ENCODE measurements at regions not wholly inside any gene's neighbourhood (a gene's known extent, or its start where the extent isn't known, plus 50 kb on each side); places are given as distances from the start of the nearest gene placed in this dataset.

DNA sequence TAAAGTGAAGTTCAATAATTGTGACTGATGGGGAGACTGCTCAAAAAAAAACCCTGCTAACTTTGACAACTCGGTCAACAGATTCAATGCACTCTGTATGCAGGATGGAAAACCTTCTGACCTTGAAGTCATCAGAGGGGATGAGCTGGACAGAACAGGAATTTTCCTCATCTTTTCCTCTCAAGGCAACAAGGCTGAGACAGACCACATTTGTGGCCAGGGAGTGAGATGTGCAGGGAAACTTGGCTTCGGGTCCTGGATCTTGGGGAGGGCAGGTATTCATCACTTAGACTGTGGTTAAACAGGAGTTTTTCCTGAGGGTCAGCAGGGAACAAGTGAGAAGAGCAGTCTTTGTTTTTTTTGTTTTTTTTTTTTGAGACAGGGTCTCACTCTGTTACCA lies 100.6 kb downstream of the BAMBI start:
- intact Hi-C loops (cut with DNase I; ENCODE audit: low total_unique reads) = no loop called here
- WGBS, 2 donors = 73 to 75% methylated on average over 2 of the region's 2 CpGs

DNA sequence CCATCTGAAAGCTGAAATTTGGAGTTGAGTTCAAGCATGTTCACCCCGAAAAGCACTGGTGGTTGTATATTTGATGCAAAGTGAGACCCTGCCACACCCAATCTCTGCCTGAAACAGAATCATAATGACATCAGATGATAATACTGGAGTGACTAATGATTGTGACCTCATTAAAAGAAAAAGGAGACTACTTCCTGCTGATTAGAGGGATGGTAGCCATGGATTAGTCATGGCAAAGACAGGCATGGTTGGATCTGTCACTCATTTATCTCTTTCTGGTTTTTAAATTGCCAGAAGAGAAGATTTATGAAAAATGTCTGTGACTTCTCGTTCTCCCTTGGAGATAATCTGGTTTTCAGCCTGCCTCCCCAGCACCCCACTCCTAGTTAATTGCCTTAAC lies 101.2 kb downstream of the BAMBI start:
- no peak for TF ChIP-seq POLR2A (IDR thresholded peaks at IDR 0.05)
- TF ChIP-seq, protein P1, sequence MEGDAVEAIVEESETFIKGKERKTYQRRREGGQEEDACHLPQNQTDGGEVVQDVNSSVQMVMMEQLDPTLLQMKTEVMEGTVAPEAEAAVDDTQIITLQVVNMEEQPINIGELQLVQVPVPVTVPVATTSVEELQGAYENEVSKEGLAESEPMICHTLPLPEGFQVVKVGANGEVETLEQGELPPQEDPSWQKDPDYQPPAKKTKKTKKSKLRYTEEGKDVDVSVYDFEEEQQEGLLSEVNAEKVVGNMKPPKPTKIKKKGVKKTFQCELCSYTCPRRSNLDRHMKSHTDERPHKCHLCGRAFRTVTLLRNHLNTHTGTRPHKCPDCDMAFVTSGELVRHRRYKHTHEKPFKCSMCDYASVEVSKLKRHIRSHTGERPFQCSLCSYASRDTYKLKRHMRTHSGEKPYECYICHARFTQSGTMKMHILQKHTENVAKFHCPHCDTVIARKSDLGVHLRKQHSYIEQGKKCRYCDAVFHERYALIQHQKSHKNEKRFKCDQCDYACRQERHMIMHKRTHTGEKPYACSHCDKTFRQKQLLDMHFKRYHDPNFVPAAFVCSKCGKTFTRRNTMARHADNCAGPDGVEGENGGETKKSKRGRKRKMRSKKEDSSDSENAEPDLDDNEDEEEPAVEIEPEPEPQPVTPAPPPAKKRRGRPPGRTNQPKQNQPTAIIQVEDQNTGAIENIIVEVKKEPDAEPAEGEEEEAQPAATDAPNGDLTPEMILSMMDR (IDR thresholded peaks at IDR 0.05) = no peak
- 64 to 65% methylated on average over 2 of the region's 2 CpGs for WGBS, 2 donors
- intact Hi-C loops (cut with DNase I; ENCODE audit: low total_unique reads) = no loop called here
- DNase-seq (ENCODE audit: low spot score in 2 of 2) = no peak
- H3K4me3 ChIP-seq (ENCODE audit: low read depth, poor library complexity, severe bottlenecking) = no peak overlapping the region

More for the DNA sequence above, 100.6 kb downstream of the BAMBI start:
- no peak for TF ChIP-seq POLR2A (IDR thresholded peaks at IDR 0.05)
- TF ChIP-seq, protein P1 (IDR thresholded peaks at IDR 0.05) = no peak
- no peak for DNase-seq (ENCODE audit: low spot score in 2 of 2)
- no peak overlapping the region for H3K4me3 ChIP-seq (ENCODE audit: low read depth, poor library complexity, severe bottlenecking)

DNA sequence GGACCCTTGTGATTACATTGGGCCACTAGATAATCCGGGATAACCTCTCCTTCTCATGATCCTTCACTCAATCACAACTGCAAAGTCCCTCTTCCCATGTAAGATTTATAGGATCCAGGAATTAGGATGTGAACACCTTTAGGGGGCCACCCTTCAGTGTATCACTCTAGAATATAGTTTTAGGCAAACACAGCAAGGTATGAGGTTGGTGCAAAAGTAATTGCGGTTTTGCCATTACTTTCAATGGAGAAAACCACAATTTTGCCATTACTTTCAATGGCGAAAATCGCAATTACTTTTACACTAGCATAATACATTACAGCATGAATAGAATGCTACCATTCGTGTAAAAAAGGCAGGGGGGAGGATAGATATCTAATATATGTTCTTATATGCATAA lies 104.0 kb downstream of the BAMBI start:
- TF ChIP-seq, protein P1 (IDR thresholded peaks at IDR 0.05) = no peak
- no peak for TF ChIP-seq POLR2A (IDR thresholded peaks at IDR 0.05)
- WGBS, 2 donors = 86 to 88% methylated on average over 5 of the region's 5 CpGs
- DNase-seq (ENCODE audit: low spot score in 2 of 2) = no peak
- H3K4me3 ChIP-seq (ENCODE audit: low read depth, poor library complexity, severe bottlenecking) = no peak overlapping the region
- intact Hi-C loops (cut with DNase I; ENCODE audit: low total_unique reads) = no loop called here

DNA sequence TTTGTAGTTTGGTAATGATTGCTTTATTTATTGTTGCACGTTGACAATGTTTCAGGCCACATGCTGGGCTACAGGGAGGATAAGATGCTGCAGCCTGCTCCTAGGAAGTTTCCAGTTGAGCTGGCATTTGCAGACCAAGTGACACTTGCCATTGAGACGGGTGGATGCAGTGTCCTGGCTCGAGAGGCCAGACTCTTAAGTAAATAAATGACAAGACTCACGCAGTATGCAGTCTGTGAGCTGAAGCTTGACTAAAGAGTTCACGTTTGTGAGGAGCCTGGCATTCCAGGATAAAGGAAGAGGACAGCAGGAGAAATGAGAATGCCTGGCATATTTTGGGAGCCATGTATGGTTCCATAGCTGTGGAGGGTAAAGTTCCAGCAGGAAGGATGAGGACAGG lies 105.8 kb downstream of the BAMBI start:
- intact Hi-C loops (cut with DNase I; ENCODE audit: low total_unique reads) = no loop called here
- H3K4me3 ChIP-seq (ENCODE audit: low read depth, poor library complexity, severe bottlenecking) = no peak overlapping the region
- no peak for DNase-seq (ENCODE audit: low spot score in 2 of 2)
- WGBS, 2 donors = 67 to 77% methylated on average over 5 of the region's 5 CpGs
- TF ChIP-seq, protein P1 (IDR thresholded peaks at IDR 0.05) = no peak
- TF ChIP-seq POLR2A (IDR thresholded peaks at IDR 0.05) = no peak

DNA sequence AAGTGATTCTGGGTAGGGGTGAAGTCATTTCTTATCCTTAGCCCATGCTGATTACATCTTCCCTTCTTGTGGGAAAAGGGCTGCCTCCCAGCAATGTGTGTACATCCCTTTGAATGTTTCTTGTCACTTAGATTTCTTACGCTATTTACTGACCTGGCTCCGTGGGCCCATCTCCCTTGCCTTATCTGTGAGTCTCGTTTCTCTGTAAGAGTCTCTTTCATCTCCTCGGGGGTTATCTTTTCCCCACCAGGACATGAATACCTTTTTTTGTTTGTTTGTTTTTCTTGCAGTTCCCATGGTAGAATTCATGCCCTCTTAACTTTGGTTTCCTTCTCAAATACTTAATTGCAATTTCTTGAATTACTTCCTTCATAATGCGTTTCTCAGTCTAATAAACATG lies 107.7 kb downstream of the BAMBI start:
- no peak overlapping the region for H3K4me3 ChIP-seq (ENCODE audit: low read depth, poor library complexity, severe bottlenecking)
- intact Hi-C loops (cut with DNase I; ENCODE audit: low total_unique reads) = no loop called here
- WGBS, 2 donors = 51 to 63% methylated on average over 5 of the region's 5 CpGs
- TF ChIP-seq, protein P1 (IDR thresholded peaks at IDR 0.05) = no peak
- no peak for TF ChIP-seq POLR2A (IDR thresholded peaks at IDR 0.05)
- DNase-seq (ENCODE audit: low spot score in 2 of 2) = no peak

DNA sequence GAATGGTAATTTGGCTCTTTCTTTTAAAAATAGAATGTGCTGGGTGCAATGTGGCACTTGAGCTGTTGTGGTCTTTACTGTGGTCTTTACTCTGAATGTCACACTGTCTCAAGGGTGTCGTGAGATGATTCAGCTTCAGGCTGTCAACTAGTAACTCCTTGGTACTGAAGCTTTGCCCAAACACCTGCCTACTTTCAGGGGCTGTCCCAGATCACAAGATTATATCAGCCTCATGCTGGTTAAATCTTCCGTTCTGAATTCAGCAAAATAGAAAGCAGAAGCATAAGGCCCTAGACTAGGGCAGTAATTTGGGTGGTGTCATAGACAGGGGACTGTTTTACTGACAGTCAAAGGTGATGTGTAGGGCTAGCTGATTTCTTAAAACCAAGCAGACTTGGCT lies 110.9 kb downstream of the BAMBI start:
- H3K4me3 ChIP-seq (ENCODE audit: low read depth, poor library complexity, severe bottlenecking) = no peak overlapping the region
- no peak for DNase-seq (ENCODE audit: low spot score in 2 of 2)
- no peak for TF ChIP-seq POLR2A (IDR thresholded peaks at IDR 0.05)
- TF ChIP-seq, protein P1 (IDR thresholded peaks at IDR 0.05) = no peak
- intact Hi-C loops (cut with DNase I; ENCODE audit: low total_unique reads) = no loop called here
- 49 to 63% methylated on average over 2 of the region's 2 CpGs for WGBS, 2 donors

Data from lower leg skin (tissue), 4 donors.